A549 (cell line): ENCODE measurements at regions not wholly inside any gene's neighbourhood (a gene's known extent, or its start where the extent isn't known, plus 50 kb on each side); places are given as distances from the start of the nearest gene placed in this dataset.

Source experiments
- ATAC-seq, 2 experiments: fragments of 200-7000 bp in 1 of 2; fragments of >200 bp in 1 of 2; cut with Nextera tagmentation in 1 of 2; cut with Tn5 transposase in 1 of 2; 3 replicates each; pipeline versions ENCODE4 v1.8.0 to v1.9.1; 2018 to 2020; ENCODE audit warnings: mild to moderate bottlenecking in 1 of 2, moderate library complexity in 1 of 2
- CTCF ChIA-PET: fragments of 300-600 bp; sonication (Branson Sonifier 250); formaldehyde crosslinking; extraction: SDS; loops from one replicate; lab custom pipeline; 2021; ENCODE audit warnings: antibody characterized with exemption, inconsistent platforms; lab: Yijun Ruan, JAX
- POLR2A ChIA-PET: fragments of 350-600 bp; formaldehyde crosslinking; extraction: SDS; loops from one replicate; lab custom pipeline; 2021; ENCODE audit warnings: antibody characterized with exemption, inconsistent platforms; lab: Yijun Ruan, JAX
- DNase-seq, 2 experiments: peaks; one replicate each; pipeline versions ENCODE4 v3.0.0 to v3.0.0-alpha.2; 2011 to 2016; ENCODE audit warnings: low read depth in 1 of 2, low spot score in 1 of 2
- FAIRE-seq: peaks from 2 replicates; lab custom pipeline; 2011; peaks lifted over from hg19 to GRCh38; lab: Jason Lieb, UNC
- H3K27ac ChIP-seq, 2 experiments: fragments of >200 bp; sonication (Bioruptor Twin); formaldehyde crosslinking; 3 replicates each; pipeline ENCODE4 v1.5.1; 2016 to 2017
- H3K4me1 ChIP-seq: fragments of >200 bp; sonication (Bioruptor Twin); formaldehyde crosslinking; 3 replicates; pipeline ENCODE4 v1.6.1; 2016
- H3K4me2 ChIP-seq: fragments of >200 bp; sonication (Bioruptor Twin); formaldehyde crosslinking; 3 replicates; pipeline ENCODE4 v1.6.1; 2016
- H3K4me3 ChIP-seq: fragments of >200 bp; sonication (Bioruptor Twin); formaldehyde crosslinking; 3 replicates; pipeline ENCODE4 v1.5.1; 2016
- H3K9me3 ChIP-seq: fragments of >200 bp; sonication (Bioruptor Twin); formaldehyde crosslinking; 3 replicates; pipeline ENCODE4 v1.6.1; 2016
- BHLHE40 ChIP-seq: IDR thresholded peaks from 2 replicates; pipeline ENCODE4 v1.6.1; 2012; ENCODE audit warnings: low read depth, low read length, inconsistent platforms
- CBX2 ChIP-seq: fragments of 200-600 bp; sonication (generic); IDR thresholded peaks from 2 replicates; pipeline ENCODE4 v1.6.1; 2016; ENCODE audit warnings: low read depth, mild to moderate bottlenecking, borderline replicate concordance
- CHD4 ChIP-seq: fragments of 200-600 bp; sonication (generic); IDR thresholded peaks from 2 replicates; pipeline ENCODE4 v1.6.1; 2016; ENCODE audit warnings: antibody characterized with exemption, mild to moderate bottlenecking, borderline replicate concordance
- EHF ChIP-seq: fragments of 250-450 bp; sonication (Bioruptor Pico); IDR thresholded peaks from 2 replicates; pipeline ENCODE4 v1.5.0; 2020; ENCODE audit warnings: mild to moderate bottlenecking
- EP300 ChIP-seq, 2 experiments: fragments of >200 bp; sonication (Bioruptor Twin); formaldehyde crosslinking; IDR thresholded peaks; 2 replicates in 1 of 2; 3 replicates in 1 of 2; pipeline ENCODE4 v1.6.1; 2016 to 2017
- GATA3 ChIP-seq: IDR thresholded peaks from 2 replicates; pipeline ENCODE4 v1.6.1; 2012; ENCODE audit warnings: borderline replicate concordance
- HDAC2 ChIP-seq: fragments of 200-600 bp; sonication (generic); IDR thresholded peaks from 2 replicates; pipeline ENCODE4 v1.6.1; 2016
- HOXB13 ChIP-seq: fragments of 250-450 bp; sonication (Bioruptor Pico); IDR thresholded peaks from 2 replicates; pipeline ENCODE4 v1.5.0; 2020; ENCODE audit warnings: low read depth, mild to moderate bottlenecking, moderate library complexity
- HOXB5 ChIP-seq: fragments of 250-450 bp; sonication (Bioruptor Pico); IDR thresholded peaks from 2 replicates; pipeline ENCODE4 v1.5.0; 2020; ENCODE audit warnings: mild to moderate bottlenecking, moderate library complexity
- JUNB ChIP-seq: fragments of >200 bp; sonication (Bioruptor Twin); formaldehyde crosslinking; IDR thresholded peaks from 2 replicates; pipeline ENCODE4 v1.6.1; 2016
- KDM1A ChIP-seq: fragments of 200-600 bp; sonication (generic); IDR thresholded peaks from 2 replicates; pipeline ENCODE4 v1.6.1; 2016; ENCODE audit warnings: low read depth, mild to moderate bottlenecking
- MYC ChIP-seq: IDR thresholded peaks from 2 replicates; pipeline ENCODE4 v1.6.1; 2012; ENCODE audit warnings: mild to moderate bottlenecking, inconsistent platforms, low read length, improper control_type of control experiment, borderline replicate concordance
- NPAS2 ChIP-seq: fragments of 250-450 bp; sonication (Bioruptor Pico); IDR thresholded peaks from 2 replicates; pipeline ENCODE4 v1.8.0; 2022; ENCODE audit warnings: mild to moderate bottlenecking, moderate library complexity, borderline replicate concordance
- PHF8 ChIP-seq: fragments of 200-600 bp; sonication (generic); IDR thresholded peaks from 2 replicates; pipeline ENCODE4 v1.6.1; 2016; ENCODE audit warnings: low read depth, mild to moderate bottlenecking, antibody characterized with exemption, moderate library complexity, borderline replicate concordance
- RAD21 ChIP-seq, 2 experiments: fragments of >200 bp in 1 of 2; sonication (Bioruptor Twin) in 1 of 2; formaldehyde crosslinking in 1 of 2; IDR thresholded peaks in 1 of 2; conservative IDR thresholded peaks in 1 of 2; 2 replicates in 1 of 2; 3 replicates in 1 of 2; pipeline ENCODE4 v1.6.1; 2012 to 2018; ENCODE audit warnings: inconsistent platforms in 1 of 2
- RARB ChIP-seq: fragments of 250-450 bp; sonication (Bioruptor Pico); IDR thresholded peaks from 2 replicates; pipeline ENCODE4 v1.8.0; 2021; ENCODE audit warnings: mild to moderate bottlenecking, moderate library complexity
- RFX5 ChIP-seq: fragments of 450-650 bp; IDR thresholded peaks from 2 replicates; pipeline ENCODE4 v1.7.1; 2014; ENCODE audit warnings: antibody characterized with exemption, mild to moderate bottlenecking, moderate library complexity
- RNF2 ChIP-seq: fragments of 200-600 bp; sonication (generic); IDR thresholded peaks from 2 replicates; pipeline ENCODE4 v1.6.1; 2016; ENCODE audit warnings: low read depth, mild to moderate bottlenecking, antibody characterized with exemption, moderate library complexity, borderline replicate concordance
- SMC3 ChIP-seq: fragments of >200 bp; sonication (Bioruptor Twin); formaldehyde crosslinking; IDR thresholded peaks from 3 replicates; pipeline ENCODE4 v1.6.1; 2018; ENCODE audit warnings: inconsistent platforms
- SREBF2 ChIP-seq: fragments of 450-650 bp; IDR thresholded peaks from 2 replicates; pipeline ENCODE4 v1.6.1; 2014; ENCODE audit warnings: mild to moderate bottlenecking, moderate library complexity
- TP53 ChIP-seq: fragments of 250-450 bp; sonication (Bioruptor Pico); IDR thresholded peaks from 2 replicates; pipeline ENCODE4 v1.5.0; 2021; ENCODE audit warnings: mild to moderate bottlenecking, moderate library complexity
- ZFP36 ChIP-seq: fragments of 450-650 bp; IDR thresholded peaks from 2 replicates; pipeline ENCODE4 v1.6.1; 2014; ENCODE audit warnings: borderline replicate concordance; ENCODE audit not compliant: partially characterized antibody
- ZNF302 ChIP-seq: fragments of 250-450 bp; sonication (Bioruptor Pico); IDR thresholded peaks from 2 replicates; pipeline ENCODE4 v1.9.0; 2021; ENCODE audit warnings: inconsistent platforms, mild to moderate bottlenecking, moderate library complexity
- WGBS: methylation state at CpG from one replicate; pipeline ENCODE4 v1.1.6; 2017; ENCODE audit errors: missing lambda C conversion rate; 5-methylcytosine and 5-hydroxymethylcytosine counted together
- TF ChIP-seq, protein P1 (sequence below): fragments of 450-650 bp; IDR thresholded peaks from 2 replicates; pipeline ENCODE4 v1.6.1; 2014; ENCODE audit warnings: antibody characterized with exemption
- TF ChIP-seq, protein P2 (sequence below): fragments of >200 bp; sonication (Bioruptor Twin); formaldehyde crosslinking; IDR thresholded peaks from 3 replicates; pipeline ENCODE4 v1.5.1; 2016
- TF ChIP-seq, protein P3 (sequence below): IDR thresholded peaks from 2 replicates; pipeline ENCODE4 v1.6.1; 2012; ENCODE audit warnings: low read depth, borderline replicate concordance

DNA sequence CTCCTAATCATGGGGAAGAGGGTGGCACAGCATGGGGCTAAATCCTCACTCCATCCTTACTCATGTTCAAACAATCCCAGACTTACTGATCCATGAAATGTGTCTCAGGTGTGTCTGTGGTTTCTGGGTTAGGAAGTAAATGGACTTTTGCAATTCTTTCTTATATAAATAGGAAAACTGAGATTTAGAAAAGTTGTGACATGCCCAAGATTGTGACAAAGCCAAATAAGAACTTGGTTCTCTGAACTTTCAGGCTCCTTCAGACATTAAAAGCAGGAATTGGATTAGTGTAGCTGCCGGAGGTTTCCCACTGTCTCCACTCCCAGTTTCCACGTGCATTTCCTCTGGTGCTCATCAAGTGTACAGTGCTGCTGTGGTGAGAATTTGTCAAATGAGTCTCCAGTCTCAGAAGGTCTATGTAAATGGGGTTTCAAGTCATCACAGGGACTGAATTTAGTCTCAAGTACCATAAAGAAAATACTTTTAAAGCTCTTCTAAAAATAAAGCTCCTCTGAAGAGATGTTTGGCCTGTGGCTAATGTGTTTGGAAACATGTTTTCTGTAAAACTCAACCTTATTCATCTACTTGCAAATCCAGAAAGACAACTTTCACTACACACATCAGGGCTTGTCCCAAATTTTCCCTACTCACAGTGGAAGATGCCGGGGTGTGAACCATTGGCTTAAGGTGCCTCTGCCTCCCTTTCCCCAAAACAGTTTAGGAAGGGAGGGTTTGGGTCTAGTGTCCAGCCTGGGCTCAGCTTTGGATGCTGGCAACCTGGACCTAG lies 115.2 kb downstream of the NGF start:
- Histone ChIP-seq H3K9me3 (no peaks in the 10 kb centered on the region), H3K27ac (no peak overlapping the region), H3K4me3 (no peak overlapping the region), H3K4me2 (no peak overlapping the region), H3K4me1 (peaks cover 2% of the 10 kb centered on the region; the same call in 1 of the 3 replicates)
- ATAC-seq, result no peak
- FAIRE-seq, result no peak
- DNase-seq, result no peak
- ChIA-PET POLR2A (no interaction called here), CTCF (no interaction called here)
- TF ChIP-seq HDAC2 (no peak), RFX5 (no peak), ZNF302 (CRISPR knock-in tag) (no peak), EP300 (IDR thresholded peaks at IDR 0.05) (no peak), SREBF2 (no peak), KDM1A (no peak), BHLHE40 (no peak), CBX2 (no peak), CHD4 (no peak), NPAS2 (CRISPR knock-in tag) (no peak), SMC3 (no peak), JUNB (no peak), PHF8 (no peak), HOXB5 (CRISPR knock-in tag) (no peak), GATA3 (no peak), MYC (no peak), RAD21 (conservative IDR thresholded peaks at IDR 0.05 in 1 of 2, IDR thresholded peaks at IDR 0.05 in 1 of 2) (no peak)
- TF ChIP-seq, protein P1, sequence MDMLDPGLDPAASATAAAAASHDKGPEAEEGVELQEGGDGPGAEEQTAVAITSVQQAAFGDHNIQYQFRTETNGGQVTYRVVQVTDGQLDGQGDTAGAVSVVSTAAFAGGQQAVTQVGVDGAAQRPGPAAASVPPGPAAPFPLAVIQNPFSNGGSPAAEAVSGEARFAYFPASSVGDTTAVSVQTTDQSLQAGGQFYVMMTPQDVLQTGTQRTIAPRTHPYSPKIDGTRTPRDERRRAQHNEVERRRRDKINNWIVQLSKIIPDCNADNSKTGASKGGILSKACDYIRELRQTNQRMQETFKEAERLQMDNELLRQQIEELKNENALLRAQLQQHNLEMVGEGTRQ, result no peak
- WGBS, result 85% methylated on average over 3 of the region's 3 CpGs

DNA sequence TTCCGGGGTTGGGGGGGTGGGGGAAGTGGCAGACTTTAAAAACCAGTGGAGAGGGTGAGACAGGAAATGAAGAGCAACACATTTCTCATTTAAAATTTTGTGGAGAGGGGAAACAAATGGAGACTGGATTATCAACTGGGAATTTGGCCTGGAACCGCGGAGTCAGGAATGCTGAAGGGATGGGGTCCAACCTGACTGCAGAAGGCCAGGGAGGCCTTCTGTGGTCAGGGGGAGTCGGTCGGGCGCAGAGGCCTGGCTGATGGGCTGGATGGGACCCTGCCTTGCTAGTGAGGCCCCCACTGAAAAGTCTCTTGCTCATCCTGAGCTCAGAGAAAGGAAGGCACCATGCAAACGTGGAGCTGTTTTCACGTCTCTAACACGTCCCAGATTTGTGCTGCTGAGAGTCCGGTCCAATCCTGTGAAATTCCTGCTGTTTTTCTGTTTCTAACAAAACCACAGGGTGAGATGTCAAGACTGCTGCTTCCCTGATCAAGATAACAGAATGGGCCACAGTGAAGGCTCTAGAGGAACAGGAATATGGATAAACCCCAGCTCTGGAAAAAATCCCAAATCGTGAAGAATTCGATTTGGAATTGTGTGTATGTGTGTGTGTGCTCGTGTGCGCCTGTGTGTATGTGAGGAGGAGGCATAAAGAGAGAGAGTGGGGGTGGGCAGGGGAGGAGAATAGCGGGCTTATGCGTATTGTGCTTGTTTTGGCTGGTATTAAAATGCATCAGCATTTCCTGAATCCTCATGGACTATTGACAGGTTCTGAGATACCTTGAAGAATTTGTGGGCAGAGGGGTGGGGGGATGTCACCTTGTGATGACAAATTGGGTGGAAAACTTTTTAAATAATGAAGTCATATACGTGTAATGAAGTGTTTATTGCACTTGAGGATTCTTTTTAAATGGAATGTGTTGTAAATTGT lies 117.4 kb downstream of the NGF start:
- TF ChIP-seq, protein P2, sequence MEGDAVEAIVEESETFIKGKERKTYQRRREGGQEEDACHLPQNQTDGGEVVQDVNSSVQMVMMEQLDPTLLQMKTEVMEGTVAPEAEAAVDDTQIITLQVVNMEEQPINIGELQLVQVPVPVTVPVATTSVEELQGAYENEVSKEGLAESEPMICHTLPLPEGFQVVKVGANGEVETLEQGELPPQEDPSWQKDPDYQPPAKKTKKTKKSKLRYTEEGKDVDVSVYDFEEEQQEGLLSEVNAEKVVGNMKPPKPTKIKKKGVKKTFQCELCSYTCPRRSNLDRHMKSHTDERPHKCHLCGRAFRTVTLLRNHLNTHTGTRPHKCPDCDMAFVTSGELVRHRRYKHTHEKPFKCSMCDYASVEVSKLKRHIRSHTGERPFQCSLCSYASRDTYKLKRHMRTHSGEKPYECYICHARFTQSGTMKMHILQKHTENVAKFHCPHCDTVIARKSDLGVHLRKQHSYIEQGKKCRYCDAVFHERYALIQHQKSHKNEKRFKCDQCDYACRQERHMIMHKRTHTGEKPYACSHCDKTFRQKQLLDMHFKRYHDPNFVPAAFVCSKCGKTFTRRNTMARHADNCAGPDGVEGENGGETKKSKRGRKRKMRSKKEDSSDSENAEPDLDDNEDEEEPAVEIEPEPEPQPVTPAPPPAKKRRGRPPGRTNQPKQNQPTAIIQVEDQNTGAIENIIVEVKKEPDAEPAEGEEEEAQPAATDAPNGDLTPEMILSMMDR, result no peak
- no peak for TF ChIP-seq RNF2
- POLR2A ChIA-PET, result no interaction called here
- CTCF ChIA-PET, result no interaction called here
- no peak overlapping the region for H3K4me3 ChIP-seq
- H3K9me3 ChIP-seq, result no peaks in the 10 kb centered on the region
- H3K4me2 ChIP-seq, result no peak overlapping the region
- peaks cover 10% of the 10 kb centered on the region for H3K4me1 ChIP-seq
- FAIRE-seq (no peak), ATAC-seq (no peak), DNase-seq (no peak)
- H3K27ac ChIP-seq, result no peak overlapping the region
- 84% methylated on average over 16 of the region's 17 CpGs for WGBS

DNA sequence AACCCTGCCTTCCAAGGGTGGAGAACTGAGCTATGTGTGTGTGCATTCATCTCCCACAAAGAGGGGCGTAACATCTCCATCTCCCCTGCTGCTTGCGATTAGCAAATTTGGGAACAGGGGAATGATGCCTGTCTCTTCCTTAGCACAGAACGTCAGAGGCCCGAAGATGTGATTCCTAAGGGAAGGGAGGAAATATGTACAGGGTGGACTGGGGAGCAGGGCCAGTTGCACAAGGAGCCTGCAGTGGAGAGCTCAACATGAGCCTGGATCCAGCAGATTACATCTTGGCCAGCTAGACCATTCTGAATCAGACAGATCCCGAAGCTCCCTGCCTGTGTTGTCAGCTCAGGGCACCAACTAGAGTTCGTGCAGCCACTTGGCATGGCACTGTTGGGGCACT lies 118.1 kb downstream of the NGF start:
- FAIRE-seq (no peak), DNase-seq (no peak), ATAC-seq (no peak)
- 94% methylated on average over 4 of the region's 6 CpGs for WGBS
- TF ChIP-seq TP53 (CRISPR knock-in tag) (no peak), HOXB13 (CRISPR knock-in tag) (no peak), RARB (CRISPR knock-in tag) (no peak), NPAS2 (CRISPR knock-in tag) (no peak), EHF (CRISPR knock-in tag) (no peak), ZNF302 (CRISPR knock-in tag) (no peak), ZFP36 (no peak)
- TF ChIP-seq, protein P3, sequence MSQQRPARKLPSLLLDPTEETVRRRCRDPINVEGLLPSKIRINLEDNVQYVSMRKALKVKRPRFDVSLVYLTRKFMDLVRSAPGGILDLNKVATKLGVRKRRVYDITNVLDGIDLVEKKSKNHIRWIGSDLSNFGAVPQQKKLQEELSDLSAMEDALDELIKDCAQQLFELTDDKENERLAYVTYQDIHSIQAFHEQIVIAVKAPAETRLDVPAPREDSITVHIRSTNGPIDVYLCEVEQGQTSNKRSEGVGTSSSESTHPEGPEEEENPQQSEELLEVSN, result no peak
- Histone ChIP-seq H3K4me3 (no peak overlapping the region), H3K4me1 (peaks cover 17% of the 10 kb centered on the region), H3K4me2 (no peak overlapping the region), H3K27ac (no peak overlapping the region), H3K9me3 (no peaks in the 10 kb centered on the region)
- CTCF ChIA-PET, result no interaction called here
- POLR2A ChIA-PET, result no interaction called here
